ENCODE measurements at regions not wholly inside any gene's neighbourhood (a gene's known extent, or its start where the extent isn't known, plus 50 kb on each side); places are given as distances from the start of the nearest gene placed in this dataset.

DNA sequence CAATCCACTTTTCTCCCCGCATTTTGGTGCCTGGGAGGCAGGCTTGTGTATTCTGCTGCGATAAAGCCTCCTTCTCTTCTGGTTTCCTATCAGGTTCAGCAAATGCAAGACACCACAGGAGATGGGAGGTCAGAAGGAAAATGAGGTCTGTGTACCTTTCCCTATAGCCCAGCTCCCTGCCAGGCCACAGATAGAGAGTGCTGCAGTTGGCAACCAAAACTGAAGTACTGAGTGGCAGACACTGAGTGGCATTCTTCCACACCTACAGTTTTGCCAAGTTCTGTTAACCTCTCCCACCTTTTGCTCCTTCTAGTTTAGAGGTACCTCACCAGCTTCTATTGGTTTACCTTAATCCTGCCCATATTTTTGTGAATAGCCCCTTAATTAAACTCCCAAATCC is 948.4 kb downstream of the SORCS1 start:
- no peak for DNase-seq (ENCODE audit: low read depth, low spot score)
- POLR2A ChIA-PET, result no interaction called here
- no peak for TF ChIP-seq POLR2AphosphoS5 (IDR thresholded peaks at IDR 0.05; ENCODE audit: low read depth, low read length)
- TF ChIP-seq SIN3A (IDR thresholded peaks at IDR 0.05; ENCODE audit: borderline replicate concordance, insufficient read depth, low read depth, low read length), result no peak
- no peak for TF ChIP-seq TCF7L2 (IDR thresholded peaks at IDR 0.05; ENCODE audit: low read depth, low read length)
- TF ChIP-seq, protein P1, sequence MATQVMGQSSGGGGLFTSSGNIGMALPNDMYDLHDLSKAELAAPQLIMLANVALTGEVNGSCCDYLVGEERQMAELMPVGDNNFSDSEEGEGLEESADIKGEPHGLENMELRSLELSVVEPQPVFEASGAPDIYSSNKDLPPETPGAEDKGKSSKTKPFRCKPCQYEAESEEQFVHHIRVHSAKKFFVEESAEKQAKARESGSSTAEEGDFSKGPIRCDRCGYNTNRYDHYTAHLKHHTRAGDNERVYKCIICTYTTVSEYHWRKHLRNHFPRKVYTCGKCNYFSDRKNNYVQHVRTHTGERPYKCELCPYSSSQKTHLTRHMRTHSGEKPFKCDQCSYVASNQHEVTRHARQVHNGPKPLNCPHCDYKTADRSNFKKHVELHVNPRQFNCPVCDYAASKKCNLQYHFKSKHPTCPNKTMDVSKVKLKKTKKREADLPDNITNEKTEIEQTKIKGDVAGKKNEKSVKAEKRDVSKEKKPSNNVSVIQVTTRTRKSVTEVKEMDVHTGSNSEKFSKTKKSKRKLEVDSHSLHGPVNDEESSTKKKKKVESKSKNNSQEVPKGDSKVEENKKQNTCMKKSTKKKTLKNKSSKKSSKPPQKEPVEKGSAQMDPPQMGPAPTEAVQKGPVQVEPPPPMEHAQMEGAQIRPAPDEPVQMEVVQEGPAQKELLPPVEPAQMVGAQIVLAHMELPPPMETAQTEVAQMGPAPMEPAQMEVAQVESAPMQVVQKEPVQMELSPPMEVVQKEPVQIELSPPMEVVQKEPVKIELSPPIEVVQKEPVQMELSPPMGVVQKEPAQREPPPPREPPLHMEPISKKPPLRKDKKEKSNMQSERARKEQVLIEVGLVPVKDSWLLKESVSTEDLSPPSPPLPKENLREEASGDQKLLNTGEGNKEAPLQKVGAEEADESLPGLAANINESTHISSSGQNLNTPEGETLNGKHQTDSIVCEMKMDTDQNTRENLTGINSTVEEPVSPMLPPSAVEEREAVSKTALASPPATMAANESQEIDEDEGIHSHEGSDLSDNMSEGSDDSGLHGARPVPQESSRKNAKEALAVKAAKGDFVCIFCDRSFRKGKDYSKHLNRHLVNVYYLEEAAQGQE (IDR thresholded peaks at IDR 0.05; ENCODE audit: insufficient read depth in 1 of 2, low read depth in 2 of 2, low read length in 1 of 2), result no peak
- TF ChIP-seq, protein P2, sequence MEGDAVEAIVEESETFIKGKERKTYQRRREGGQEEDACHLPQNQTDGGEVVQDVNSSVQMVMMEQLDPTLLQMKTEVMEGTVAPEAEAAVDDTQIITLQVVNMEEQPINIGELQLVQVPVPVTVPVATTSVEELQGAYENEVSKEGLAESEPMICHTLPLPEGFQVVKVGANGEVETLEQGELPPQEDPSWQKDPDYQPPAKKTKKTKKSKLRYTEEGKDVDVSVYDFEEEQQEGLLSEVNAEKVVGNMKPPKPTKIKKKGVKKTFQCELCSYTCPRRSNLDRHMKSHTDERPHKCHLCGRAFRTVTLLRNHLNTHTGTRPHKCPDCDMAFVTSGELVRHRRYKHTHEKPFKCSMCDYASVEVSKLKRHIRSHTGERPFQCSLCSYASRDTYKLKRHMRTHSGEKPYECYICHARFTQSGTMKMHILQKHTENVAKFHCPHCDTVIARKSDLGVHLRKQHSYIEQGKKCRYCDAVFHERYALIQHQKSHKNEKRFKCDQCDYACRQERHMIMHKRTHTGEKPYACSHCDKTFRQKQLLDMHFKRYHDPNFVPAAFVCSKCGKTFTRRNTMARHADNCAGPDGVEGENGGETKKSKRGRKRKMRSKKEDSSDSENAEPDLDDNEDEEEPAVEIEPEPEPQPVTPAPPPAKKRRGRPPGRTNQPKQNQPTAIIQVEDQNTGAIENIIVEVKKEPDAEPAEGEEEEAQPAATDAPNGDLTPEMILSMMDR (IDR thresholded peaks at IDR 0.05), result no peak
- Histone ChIP-seq H3K4me3 (ENCODE audit: low read depth in 2 of 2, low read length in 2 of 2) (no peak overlapping the region), H3K27me3 (ENCODE audit: control insufficient read depth, insufficient read depth, low read length) (no peaks in the 10 kb centered on the region), H3K27ac (ENCODE audit: low read length) (no peak overlapping the region), H3K4me1 (ENCODE audit: control insufficient read depth, insufficient read depth, low read length) (no peaks in the 10 kb centered on the region), H3K9me3 (ENCODE audit: control insufficient read depth, insufficient read depth, low read depth, low read length) (no peaks in the 10 kb centered on the region; the same call in 1 of the 2 replicates), H3K36me3 (ENCODE audit: control insufficient read depth, insufficient read depth, low read length) (no peaks in the 10 kb centered on the region)
- BruUV-seq (replicated peaks), result no TSS peak
- intact Hi-C loops (cut with micrococcal nuclease; ENCODE audit: unreplicated experiment) (no loop called here), in situ Hi-C loops (cut with HindIII; ENCODE audit: low pct_unique_long_range_greater_than_20kb, low sequenced_read_pairs) (no loop called here)
- CTCF ChIA-PET, result no interaction called here
- ATAC-seq, result no peak

DNA sequence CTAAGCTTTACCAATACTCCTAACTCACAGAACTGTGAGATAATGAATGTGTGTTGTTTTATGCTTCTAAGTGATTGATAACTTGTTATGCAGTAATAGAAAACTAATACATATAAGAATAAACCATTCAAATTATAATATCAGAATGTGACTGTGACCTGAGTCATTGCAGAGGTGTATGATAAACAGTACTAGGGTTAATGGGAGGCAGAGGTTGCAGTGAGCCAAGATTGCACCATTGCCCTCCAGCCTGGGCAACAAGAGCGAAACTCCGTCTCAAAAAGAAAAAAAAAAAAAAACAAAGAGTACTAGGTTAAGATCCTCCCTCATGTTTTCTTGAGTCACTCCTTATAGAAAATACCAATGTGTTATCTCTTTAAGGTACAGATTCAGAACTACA is 950.3 kb downstream of the SORCS1 start:
- no peaks in the 10 kb centered on the region for H3K9me3 ChIP-seq (ENCODE audit: control insufficient read depth, insufficient read depth, low read depth, low read length)
- ATAC-seq (no peak), DNase-seq (ENCODE audit: low read depth, low spot score) (no peak)
- H3K27ac ChIP-seq (ENCODE audit: low read length), result no peak overlapping the region
- TF ChIP-seq, protein P1 (IDR thresholded peaks at IDR 0.05; ENCODE audit: insufficient read depth in 1 of 2, low read depth in 2 of 2, low read length in 1 of 2), result no peak
- no peak for TF ChIP-seq POLR2AphosphoS5 (IDR thresholded peaks at IDR 0.05; ENCODE audit: low read depth, low read length)
- TF ChIP-seq TCF7L2 (IDR thresholded peaks at IDR 0.05; ENCODE audit: low read depth, low read length), result no peak
- TF ChIP-seq SIN3A (IDR thresholded peaks at IDR 0.05; ENCODE audit: borderline replicate concordance, insufficient read depth, low read depth, low read length), result no peak
- TF ChIP-seq, protein P2 (IDR thresholded peaks at IDR 0.05), result no peak
- no peaks in the 10 kb centered on the region for H3K4me1 ChIP-seq (ENCODE audit: control insufficient read depth, insufficient read depth, low read length)
- CTCF ChIA-PET, result interaction anchor here (0.6 kb wide), 1 partner anchor 44 kb away, joined by 4 read pairs; no protein-coding TSS in a partner anchor
- no peaks in the 10 kb centered on the region for H3K27me3 ChIP-seq (ENCODE audit: control insufficient read depth, insufficient read depth, low read length)
- intact Hi-C loops (cut with micrococcal nuclease; ENCODE audit: unreplicated experiment) (no loop called here), in situ Hi-C loops (cut with HindIII; ENCODE audit: low pct_unique_long_range_greater_than_20kb, low sequenced_read_pairs) (no loop called here)
- H3K4me3 ChIP-seq (ENCODE audit: low read depth in 2 of 2, low read length in 2 of 2), result no peak overlapping the region
- POLR2A ChIA-PET, result no interaction called here
- BruUV-seq (replicated peaks), result no TSS peak
- no peaks in the 10 kb centered on the region for H3K36me3 ChIP-seq (ENCODE audit: control insufficient read depth, insufficient read depth, low read length)

Measured in Panc1 (cell line).